ENCODE measurements at regions not wholly inside any gene's neighbourhood (a gene's known extent, or its start where the extent isn't known, plus 50 kb on each side); places are given as distances from the start of the nearest gene placed in this dataset.

DNA sequence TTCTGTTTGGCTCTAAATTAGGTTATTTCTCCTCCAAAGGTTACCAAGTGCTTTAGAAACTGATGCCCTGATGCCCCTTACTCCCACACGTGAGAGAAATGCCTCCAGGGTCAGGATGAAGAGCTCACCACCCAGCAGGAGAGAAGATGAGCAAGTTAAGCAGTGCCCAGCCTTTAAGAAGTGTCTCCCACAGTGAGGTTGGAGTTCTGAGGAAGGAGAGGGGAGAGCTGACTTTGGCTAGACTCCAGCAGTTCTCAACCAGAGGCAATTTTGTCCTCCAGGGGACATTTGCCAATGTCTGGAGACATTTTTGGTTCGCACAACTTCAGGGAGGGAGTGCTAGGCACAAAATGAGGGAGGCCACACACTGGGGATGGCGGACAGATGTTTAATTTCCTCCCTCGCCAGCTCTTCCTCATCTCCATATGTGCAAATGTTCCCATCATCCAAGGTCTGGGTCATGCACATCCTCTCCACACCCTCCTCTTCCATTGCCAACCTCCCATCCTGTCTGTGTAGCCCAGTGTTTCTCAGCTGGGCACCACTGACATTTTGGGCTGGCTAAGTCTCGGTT, 50.6 kb upstream of the SLC7A14 start:
- TF ChIP-seq, protein P1, sequence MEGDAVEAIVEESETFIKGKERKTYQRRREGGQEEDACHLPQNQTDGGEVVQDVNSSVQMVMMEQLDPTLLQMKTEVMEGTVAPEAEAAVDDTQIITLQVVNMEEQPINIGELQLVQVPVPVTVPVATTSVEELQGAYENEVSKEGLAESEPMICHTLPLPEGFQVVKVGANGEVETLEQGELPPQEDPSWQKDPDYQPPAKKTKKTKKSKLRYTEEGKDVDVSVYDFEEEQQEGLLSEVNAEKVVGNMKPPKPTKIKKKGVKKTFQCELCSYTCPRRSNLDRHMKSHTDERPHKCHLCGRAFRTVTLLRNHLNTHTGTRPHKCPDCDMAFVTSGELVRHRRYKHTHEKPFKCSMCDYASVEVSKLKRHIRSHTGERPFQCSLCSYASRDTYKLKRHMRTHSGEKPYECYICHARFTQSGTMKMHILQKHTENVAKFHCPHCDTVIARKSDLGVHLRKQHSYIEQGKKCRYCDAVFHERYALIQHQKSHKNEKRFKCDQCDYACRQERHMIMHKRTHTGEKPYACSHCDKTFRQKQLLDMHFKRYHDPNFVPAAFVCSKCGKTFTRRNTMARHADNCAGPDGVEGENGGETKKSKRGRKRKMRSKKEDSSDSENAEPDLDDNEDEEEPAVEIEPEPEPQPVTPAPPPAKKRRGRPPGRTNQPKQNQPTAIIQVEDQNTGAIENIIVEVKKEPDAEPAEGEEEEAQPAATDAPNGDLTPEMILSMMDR (IDR thresholded peaks at IDR 0.05) = no peak

Measured in LNCAP (cell line).